Muscle of arm (tissue), 1 donor: ENCODE measurements at regions not wholly inside any gene's neighbourhood (a gene's known extent, or its start where the extent isn't known, plus 50 kb on each side); places are given as distances from the start of the nearest gene placed in this dataset.
"Not testable (repeated sequence)": the region's sequence is repeated elsewhere in the genome, so short reads cannot be mapped to it uniquely, and the experiment has no call there.

ENCODE experiments used
- DNase-seq: peaks from one replicate; pipeline ENCODE4 v3.0.0-alpha.2; 2013

- DNase-seq, result no peak
Observed at GRCh38 chr6:121639021-121639420, 203.6 kb downstream of the GJA1 start.

GRCh38 chr6:121641158-121641557 is 205.7 kb downstream of the GJA1 start:
- no peak for DNase-seq

GRCh38 chr6:121645100-121645745 is 209.8 kb downstream of the GJA1 start:
- no peak for DNase-seq

- no peak for DNase-seq
Observed at GRCh38 chr6:121647905-121648304, 212.5 kb downstream of the GJA1 start.

GRCh38 chr6:121649951-121650350 is 214.5 kb downstream of the GJA1 start:
- DNase-seq, result no peak

GRCh38 chr6:121651420-121651819 is 216.0 kb downstream of the GJA1 start:
- no peak for DNase-seq

GRCh38 chr6:121652223-121652622 is 216.8 kb downstream of the GJA1 start:
- no peak for DNase-seq

- no peak for DNase-seq
Observed at GRCh38 chr6:121652726-121653623, 217.5 kb downstream of the GJA1 start.

GRCh38 chr6:121653624-121654008 is 218.2 kb downstream of the GJA1 start:
- no peak for DNase-seq

GRCh38 chr6:121657972-121658371 is 222.5 kb downstream of the GJA1 start:
- no peak for DNase-seq

GRCh38 chr6:121660277-121660676 is 224.8 kb downstream of the GJA1 start:
- no peak for DNase-seq

GRCh38 chr6:121663292-121663810 is 227.9 kb downstream of the GJA1 start:
- no peak for DNase-seq

- no peak for DNase-seq
Observed at GRCh38 chr6:121664158-121664557, 228.7 kb downstream of the GJA1 start.

- no peak for DNase-seq
Observed at GRCh38 chr6:121666814-121667213, 231.4 kb downstream of the GJA1 start.

GRCh38 chr6:121668259-121668658 is 232.8 kb downstream of the GJA1 start:
- no peak for DNase-seq

- no peak for DNase-seq
Observed at GRCh38 chr6:121670511-121670910, 235.1 kb downstream of the GJA1 start.

GRCh38 chr6:121677571-121677970 is 242.1 kb downstream of the GJA1 start:
- DNase-seq, result no peak

GRCh38 chr6:121678245-121678644 is 242.8 kb downstream of the GJA1 start:
- DNase-seq, result no peak

- no peak for DNase-seq
Observed at GRCh38 chr6:121680058-121680457, 244.6 kb downstream of the GJA1 start.

- no peak for DNase-seq
Observed at GRCh38 chr6:121682666-121683065, 247.2 kb downstream of the GJA1 start.

GRCh38 chr6:121685806-121686205 is 250.4 kb downstream of the GJA1 start:
- not testable (repeated sequence) for DNase-seq

- DNase-seq, result no peak
Observed at GRCh38 chr6:121686611-121687023, 251.2 kb downstream of the GJA1 start.

GRCh38 chr6:121688974-121689373 is 253.5 kb downstream of the GJA1 start:
- no peak for DNase-seq
